OCI-LY7 (cell line): ENCODE measurements at regions not wholly inside any gene's neighbourhood (a gene's known extent, or its start where the extent isn't known, plus 50 kb on each side); places are given as distances from the start of the nearest gene placed in this dataset.

ENCODE experiments used
- BruUV-seq: library from RNA; stranded (reverse); fragments of 400-500 nt; replicated peaks from 2 replicates; lab custom pipeline; 2021; lab: Mats Ljungman, UMichigan
- CTCF ChIA-PET: fragments of 300-600 bp; sonication (Branson Sonifier 250); formaldehyde crosslinking; loops from one replicate; lab custom pipeline; 2022; ENCODE audit warnings: antibody characterized with exemption; ENCODE audit not compliant: unreplicated experiment; lab: Charles Lee
- POLR2A ChIA-PET: fragments of 300-600 bp; sonication (Branson Sonifier 250); formaldehyde crosslinking; loops from one replicate; lab custom pipeline; 2022; ENCODE audit warnings: antibody characterized with exemption; lab: Charles Lee
- DNase-seq: peaks from one replicate; pipeline ENCODE4 v3.0.0-alpha.2; 2015; ENCODE audit warnings: low spot score
- H2AFZ ChIP-seq: fragments of 200-600 bp; sonication (generic), shearing (Covaris generic); 2 replicates; pipeline ENCODE4 v1.6.1; 2014; ENCODE audit warnings: mild to moderate bottlenecking, antibody characterized with exemption, low read length, moderate library complexity
- H3K27ac ChIP-seq: fragments of 200-600 bp; sonication (generic); 2 replicates; pipeline ENCODE4 v1.5.1; 2014; ENCODE audit warnings: mixed run types, low read depth, mild to moderate bottlenecking, moderate library complexity, low read length, inconsistent platforms; ENCODE audit not compliant: poor library complexity, severe bottlenecking
- H3K36me3 ChIP-seq: fragments of 200-600 bp; sonication (generic); 2 replicates; pipeline ENCODE4 v1.6.1; 2014; ENCODE audit warnings: mild to moderate bottlenecking, antibody characterized with exemption, low read length, moderate library complexity, mixed read lengths; ENCODE audit not compliant: insufficient read depth
- H3K4me1 ChIP-seq: fragments of 200-600 bp; sonication (generic); 2 replicates; pipeline ENCODE4 v1.5.1; 2014; ENCODE audit warnings: mild to moderate bottlenecking, low read length; ENCODE audit not compliant: insufficient read depth, poor library complexity, severe bottlenecking
- H3K4me2 ChIP-seq: fragments of 200-600 bp; sonication (generic); 2 replicates; pipeline ENCODE4 v1.6.1; 2014; ENCODE audit warnings: mild to moderate bottlenecking, low read length
- H3K4me3 ChIP-seq: fragments of 200-600 bp; sonication (generic); 2 replicates; pipeline ENCODE4 v1.5.1; 2014; ENCODE audit warnings: mild to moderate bottlenecking, low read depth, low read length; ENCODE audit not compliant: poor library complexity, severe bottlenecking
- H3K79me2 ChIP-seq: fragments of 200-600 bp; sonication (generic); 2 replicates; pipeline ENCODE4 v1.6.1; 2016; ENCODE audit warnings: low read depth, mild to moderate bottlenecking, low read length, moderate library complexity, mixed read lengths; ENCODE audit not compliant: insufficient read depth
- H3K9me2 ChIP-seq: fragments of 200-600 bp; sonication (generic); 2 replicates; pipeline ENCODE4 v1.6.1; 2016; ENCODE audit warnings: mild to moderate bottlenecking, low read length, mixed read lengths; ENCODE audit not compliant: insufficient read depth
- H3K9me3 ChIP-seq: fragments of 200-600 bp; sonication (generic); 2 replicates; pipeline ENCODE4 v1.6.1; 2014; ENCODE audit warnings: mild to moderate bottlenecking, mixed run types, low read length, mixed read lengths
- H4K20me1 ChIP-seq: fragments of 200-600 bp; sonication (generic); 2 replicates; pipeline ENCODE4 v1.6.1; 2014; ENCODE audit warnings: mild to moderate bottlenecking, antibody characterized with exemption, low read length, moderate library complexity, mixed read lengths; ENCODE audit not compliant: insufficient read depth
- EZH2phosphoT487 ChIP-seq: fragments of 200-600 bp; sonication (generic); IDR thresholded peaks from 2 replicates; pipeline ENCODE4 v1.6.1; 2018; ENCODE audit warnings: low read depth, borderline replicate concordance, mild to moderate bottlenecking, mixed run types, antibody characterized with exemption, low read length, moderate library complexity, mixed read lengths
- intact Hi-C: fragments of 100-400 bp; cut with micrococcal nuclease; formaldehyde crosslinking; loops from one replicate; pipeline ENCODE4 v1.10.0; 2022; ENCODE audit not compliant: unreplicated experiment
- TF ChIP-seq, protein P1 (sequence below): fragments of 200-600 bp; sonication (generic); conservative IDR thresholded peaks from 2 replicates; pipeline ENCODE4 v1.5.1; 2014; ENCODE audit warnings: mild to moderate bottlenecking, antibody characterized with exemption, low read length, moderate library complexity, mixed read lengths

DNA sequence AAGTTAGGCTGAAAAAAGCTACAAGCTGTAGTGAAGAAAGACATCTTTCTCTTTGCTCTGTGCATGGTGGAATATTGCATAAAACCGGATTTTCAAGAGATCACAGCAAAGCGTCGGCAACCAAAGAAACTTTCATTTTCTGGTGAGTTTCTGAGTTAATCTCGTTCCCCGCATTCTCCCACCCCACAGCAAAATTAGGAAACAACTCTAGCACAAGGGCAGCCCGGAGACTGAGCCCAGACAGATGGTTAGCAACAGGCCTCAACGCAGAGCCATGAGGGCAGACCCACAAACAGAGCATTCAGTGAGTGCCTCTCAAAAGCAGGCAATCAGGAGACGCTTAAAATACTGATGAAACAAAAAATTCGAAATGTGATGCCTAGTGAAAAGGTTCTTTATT is 396.1 kb upstream of the KLF6 start:
- no peaks in the 10 kb centered on the region for H3K9me2 ChIP-seq
- H3K4me3 ChIP-seq, result no peak overlapping the region
- intact Hi-C loops, result no loop called here
- no peak overlapping the region for H3K4me2 ChIP-seq
- CTCF ChIA-PET, result no interaction called here
- H3K36me3 ChIP-seq, result no peaks in the 10 kb centered on the region
- peaks cover 7% of the 10 kb centered on the region for H3K4me1 ChIP-seq
- no peak overlapping the region for H2AFZ ChIP-seq
- no peak overlapping the region for H3K27ac ChIP-seq
- no peaks in the 10 kb centered on the region for H3K9me3 ChIP-seq
- TF ChIP-seq, protein P1, sequence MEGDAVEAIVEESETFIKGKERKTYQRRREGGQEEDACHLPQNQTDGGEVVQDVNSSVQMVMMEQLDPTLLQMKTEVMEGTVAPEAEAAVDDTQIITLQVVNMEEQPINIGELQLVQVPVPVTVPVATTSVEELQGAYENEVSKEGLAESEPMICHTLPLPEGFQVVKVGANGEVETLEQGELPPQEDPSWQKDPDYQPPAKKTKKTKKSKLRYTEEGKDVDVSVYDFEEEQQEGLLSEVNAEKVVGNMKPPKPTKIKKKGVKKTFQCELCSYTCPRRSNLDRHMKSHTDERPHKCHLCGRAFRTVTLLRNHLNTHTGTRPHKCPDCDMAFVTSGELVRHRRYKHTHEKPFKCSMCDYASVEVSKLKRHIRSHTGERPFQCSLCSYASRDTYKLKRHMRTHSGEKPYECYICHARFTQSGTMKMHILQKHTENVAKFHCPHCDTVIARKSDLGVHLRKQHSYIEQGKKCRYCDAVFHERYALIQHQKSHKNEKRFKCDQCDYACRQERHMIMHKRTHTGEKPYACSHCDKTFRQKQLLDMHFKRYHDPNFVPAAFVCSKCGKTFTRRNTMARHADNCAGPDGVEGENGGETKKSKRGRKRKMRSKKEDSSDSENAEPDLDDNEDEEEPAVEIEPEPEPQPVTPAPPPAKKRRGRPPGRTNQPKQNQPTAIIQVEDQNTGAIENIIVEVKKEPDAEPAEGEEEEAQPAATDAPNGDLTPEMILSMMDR, result no peak
- TF ChIP-seq EZH2phosphoT487, result no peak
- H4K20me1 ChIP-seq, result no peaks in the 10 kb centered on the region
- no TSS peak for BruUV-seq
- DNase-seq, result no peak
- H3K79me2 ChIP-seq, result no peaks in the 10 kb centered on the region
- POLR2A ChIA-PET, result no interaction called here

DNA sequence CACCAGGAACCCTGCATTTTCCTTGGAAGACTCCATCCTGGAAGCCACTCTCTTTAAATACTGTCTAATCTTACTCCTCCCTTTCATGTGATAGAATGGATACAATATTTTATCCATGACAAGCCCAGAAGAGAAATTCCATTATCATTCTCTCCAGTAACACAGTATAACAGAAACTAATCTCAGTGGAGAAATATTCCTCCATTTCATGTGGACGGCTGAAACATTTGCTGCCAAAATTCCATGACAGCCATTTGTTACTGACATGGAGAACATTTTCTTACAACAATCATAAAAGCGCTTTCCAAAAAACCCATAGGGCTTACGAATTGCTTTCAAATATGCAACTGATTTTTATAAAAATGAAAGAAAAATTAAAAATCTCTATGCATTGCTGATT is 392.8 kb upstream of the KLF6 start:
- intact Hi-C loops, result no loop called here
- H3K9me3 ChIP-seq, result no peaks in the 10 kb centered on the region
- BruUV-seq, result no TSS peak
- no peaks in the 10 kb centered on the region for H3K36me3 ChIP-seq
- DNase-seq, result no peak
- no peak overlapping the region for H2AFZ ChIP-seq
- H3K27ac ChIP-seq, result no peak overlapping the region
- ChIA-PET POLR2A (no interaction called here), CTCF (no interaction called here)
- no peak for TF ChIP-seq EZH2phosphoT487
- TF ChIP-seq, protein P1, result no peak
- H4K20me1 ChIP-seq, result no peaks in the 10 kb centered on the region
- H3K4me3 ChIP-seq, result no peak overlapping the region
- H3K79me2 ChIP-seq, result no peaks in the 10 kb centered on the region
- H3K4me2 ChIP-seq, result no peak overlapping the region
- peaks cover 11% of the 10 kb centered on the region for H3K4me1 ChIP-seq
- no peaks in the 10 kb centered on the region for H3K9me2 ChIP-seq

DNA sequence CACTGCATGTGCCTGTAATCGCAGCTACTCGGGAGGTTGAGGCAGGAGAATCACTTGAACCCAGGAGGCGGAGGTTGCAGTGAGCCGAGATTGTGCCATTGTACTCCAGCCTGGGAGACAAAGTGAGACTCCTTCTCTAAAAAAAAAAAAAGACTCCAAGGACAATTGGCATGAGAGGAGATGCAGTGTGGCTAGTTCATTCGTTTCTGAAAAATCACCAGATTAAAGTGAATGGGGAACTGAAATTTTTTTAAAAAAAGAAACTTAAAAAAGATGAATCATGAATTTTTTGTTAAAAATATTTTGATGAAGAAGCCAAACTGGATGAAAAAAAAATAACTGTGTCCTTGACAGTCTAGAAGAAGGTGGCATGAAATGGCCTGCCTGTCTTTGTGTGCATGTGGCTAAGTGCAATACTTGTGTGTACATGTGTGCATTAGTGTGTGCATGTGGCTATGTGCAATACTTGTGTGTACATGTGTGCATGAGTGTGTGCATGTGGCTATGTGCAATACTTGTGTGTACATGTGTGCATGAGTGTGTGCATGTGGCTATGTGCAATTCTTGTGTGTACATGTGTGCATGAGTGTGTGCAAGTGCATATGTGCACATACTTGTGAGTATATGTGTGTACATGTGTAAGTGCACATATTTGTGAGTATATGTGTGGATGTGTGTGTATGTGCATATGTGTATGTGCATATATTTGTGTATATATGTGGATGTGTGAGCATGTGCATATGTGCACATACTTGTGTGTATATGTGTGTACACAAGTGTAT is 391.7 kb upstream of the KLF6 start:
- Histone ChIP-seq H3K36me3 (no peaks in the 10 kb centered on the region), H4K20me1 (no peaks in the 10 kb centered on the region), H3K4me2 (0 out of 2 replicates have a peak overlapping the region, but pooled peaks have one; percentile 34), H3K9me3 (no peaks in the 10 kb centered on the region; the same call in 1 of the 2 replicates), H3K9me2 (no peaks in the 10 kb centered on the region), H2AFZ (no peak overlapping the region), H3K4me3 (no peak overlapping the region), H3K79me2 (no peaks in the 10 kb centered on the region), H3K27ac (no peak overlapping the region), H3K4me1 (peaks cover 11% of the 10 kb centered on the region)
- DNase-seq, result no peak
- BruUV-seq, result no TSS peak
- TF ChIP-seq EZH2phosphoT487, result no peak
- TF ChIP-seq, protein P1, result no peak
- ChIA-PET POLR2A (interaction anchor here (0.6 kb wide), 1 partner anchor 13 kb away, joined by 4 read pairs; no protein-coding TSS in a partner anchor), CTCF (no interaction called here)
- intact Hi-C loops, result no loop called here
